ENCODE measurements at regions not wholly inside any gene's neighbourhood (a gene's known extent, or its start where the extent isn't known, plus 50 kb on each side); places are given as distances from the start of the nearest gene placed in this dataset.
A peak's percentile ranks its signal among the peaks of the same experiment; 100 is the strongest.

- H3K4me3 Mint-ChIP-seq (ENCODE audit: unreplicated experiment) = no peak overlapping the region
- peaks cover 2% of the 10 kb centered on the region for H3K9me3 Mint-ChIP-seq (ENCODE audit: low read depth)
- TF ChIP-seq CTCF (IDR thresholded peaks at IDR 0.05) = no peak
- no peaks in the 10 kb centered on the region for H3K27me3 Mint-ChIP-seq (ENCODE audit: low read depth)
- H3K27ac Mint-ChIP-seq (ENCODE audit: unreplicated experiment) = peak overlapping the region; percentile 92
- DNase-seq (ENCODE audit: low spot score) = no peak
- no peaks in the 10 kb centered on the region for H3K36me3 Mint-ChIP-seq (ENCODE audit: low read depth)
- H3K4me1 Mint-ChIP-seq (ENCODE audit: low read depth) = peaks cover 18% of the 10 kb centered on the region
These were observed 238.3 kb upstream of the TRIB2 start for GRCh38 chr2:12478151-12479064.

- no peak overlapping the region for H3K4me3 Mint-ChIP-seq (ENCODE audit: unreplicated experiment)
- no peak for DNase-seq (ENCODE audit: low spot score)
- no peak for TF ChIP-seq CTCF (IDR thresholded peaks at IDR 0.05)
- H3K36me3 Mint-ChIP-seq (ENCODE audit: low read depth) = no peaks in the 10 kb centered on the region
- H3K27me3 Mint-ChIP-seq (ENCODE audit: low read depth) = no peaks in the 10 kb centered on the region
- peak overlapping the region; percentile 92 for H3K27ac Mint-ChIP-seq (ENCODE audit: unreplicated experiment)
- H3K4me1 Mint-ChIP-seq (ENCODE audit: low read depth) = peaks cover 18% of the 10 kb centered on the region
- peaks cover 8% of the 10 kb centered on the region for H3K9me3 Mint-ChIP-seq (ENCODE audit: low read depth)
These were observed 237.6 kb upstream of the TRIB2 start for GRCh38 chr2:12479065-12479601.

GRCh38 chr2:12484536-12485115 lies 232.1 kb upstream of the TRIB2 start:
- H3K27ac Mint-ChIP-seq (ENCODE audit: unreplicated experiment) = peak overlapping the region; percentile 49
- DNase-seq (ENCODE audit: low spot score) = no peak
- no peaks in the 10 kb centered on the region for H3K27me3 Mint-ChIP-seq (ENCODE audit: low read depth)
- H3K9me3 Mint-ChIP-seq (ENCODE audit: low read depth) = peaks cover 12% of the 10 kb centered on the region
- H3K4me3 Mint-ChIP-seq (ENCODE audit: unreplicated experiment) = no peak overlapping the region
- no peak for TF ChIP-seq CTCF (IDR thresholded peaks at IDR 0.05)
- H3K36me3 Mint-ChIP-seq (ENCODE audit: low read depth) = no peaks in the 10 kb centered on the region
- H3K4me1 Mint-ChIP-seq (ENCODE audit: low read depth) = peaks cover 56% of the 10 kb centered on the region

- TF ChIP-seq CTCF (IDR thresholded peaks at IDR 0.05) = no peak
- Mint-ChIP-seq H3K9me3 (ENCODE audit: low read depth) (peaks cover 12% of the 10 kb centered on the region), H3K4me3 (ENCODE audit: unreplicated experiment) (no peak overlapping the region), H3K36me3 (ENCODE audit: low read depth) (no peaks in the 10 kb centered on the region), H3K27ac (ENCODE audit: unreplicated experiment) (peak overlapping the region; percentile 6), H3K4me1 (ENCODE audit: low read depth) (peaks cover 62% of the 10 kb centered on the region), H3K27me3 (ENCODE audit: low read depth) (no peaks in the 10 kb centered on the region)
- no peak for DNase-seq (ENCODE audit: low spot score)
These were observed 230.3 kb upstream of the TRIB2 start for GRCh38 chr2:12486205-12487118.

All from chondrocyte (in vitro differentiated cells).